Suppressor macrophage treated with lipopolysaccharide for 1 hour (primary cell): ENCODE measurements at regions not wholly inside any gene's neighbourhood (a gene's known extent, or its start where the extent isn't known, plus 50 kb on each side); places are given as distances from the start of the nearest gene placed in this dataset.

Experiments
- DNase-seq, 3 donors: peaks; one replicate each; pipeline ENCODE4 v3.0.0-alpha.2; 2020 to 2022

DNA sequence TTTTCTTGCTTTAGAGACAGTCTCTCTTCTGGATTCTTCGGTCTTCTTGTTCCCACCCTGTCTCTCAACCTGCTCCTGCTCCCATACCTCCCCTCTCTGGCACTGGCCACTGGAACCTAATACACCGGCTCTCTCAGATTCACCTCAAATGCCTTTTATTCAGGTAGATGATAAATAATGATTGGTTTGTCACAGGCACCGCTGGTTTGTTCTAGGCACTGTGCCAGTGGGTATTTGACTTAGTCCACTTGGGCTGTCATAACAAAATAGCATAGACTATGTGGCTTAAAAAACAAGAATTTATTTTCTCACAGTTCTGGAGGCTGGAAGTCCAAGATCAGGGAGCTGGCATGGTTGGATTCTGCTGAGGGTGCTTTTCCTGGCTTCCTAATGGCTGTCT, 278.2 kb upstream of the STT3B start:
- DNase-seq = no peak

DNA sequence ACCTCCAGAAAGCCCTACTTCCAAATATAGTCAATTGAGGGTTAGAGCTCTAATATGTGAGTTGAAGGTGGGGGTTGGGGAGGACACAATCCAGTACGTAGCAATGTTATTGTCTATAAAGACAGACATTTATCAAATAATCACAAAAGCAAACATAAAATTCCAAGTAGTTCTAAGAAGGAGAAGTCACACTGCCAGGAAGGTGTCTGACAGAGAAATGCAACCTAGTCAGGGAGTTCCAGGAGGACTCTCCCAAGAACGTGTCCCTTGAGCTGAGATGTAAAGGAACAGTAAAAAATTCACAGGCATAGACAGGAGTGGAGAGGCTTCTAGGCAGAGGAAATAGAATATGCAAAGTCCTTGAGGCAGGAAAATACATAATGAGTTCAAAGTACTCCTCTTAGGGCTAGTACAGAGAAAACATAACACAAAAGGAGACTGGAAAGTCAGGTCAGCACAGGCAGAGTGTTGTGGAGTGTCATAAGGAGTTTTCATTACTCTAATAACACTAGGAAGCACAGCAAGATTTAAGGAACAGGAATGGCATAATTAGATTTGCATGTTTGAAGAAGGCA, 277.6 kb upstream of the STT3B start:
- DNase-seq = no peak

DNA sequence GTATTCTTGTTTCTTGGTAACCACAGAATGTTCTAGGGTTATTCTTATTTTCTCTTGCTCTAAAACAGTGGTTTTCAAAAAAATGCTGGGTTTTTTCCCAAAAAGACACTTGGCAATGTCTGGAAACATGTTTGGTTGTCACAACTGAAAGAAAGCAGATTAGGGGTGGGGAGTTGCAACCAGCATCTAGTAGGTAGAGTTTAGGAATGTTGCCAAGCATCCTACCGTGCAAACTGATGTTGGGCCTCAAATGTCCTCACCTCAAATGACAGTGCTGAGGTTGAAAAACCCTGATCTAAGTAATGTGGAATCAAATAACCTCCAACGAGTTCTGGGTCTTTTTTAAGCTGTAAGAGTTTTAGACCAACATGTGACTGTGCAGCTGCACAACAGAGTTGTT, 270.5 kb upstream of the STT3B start:
- no peak for DNase-seq

DNA sequence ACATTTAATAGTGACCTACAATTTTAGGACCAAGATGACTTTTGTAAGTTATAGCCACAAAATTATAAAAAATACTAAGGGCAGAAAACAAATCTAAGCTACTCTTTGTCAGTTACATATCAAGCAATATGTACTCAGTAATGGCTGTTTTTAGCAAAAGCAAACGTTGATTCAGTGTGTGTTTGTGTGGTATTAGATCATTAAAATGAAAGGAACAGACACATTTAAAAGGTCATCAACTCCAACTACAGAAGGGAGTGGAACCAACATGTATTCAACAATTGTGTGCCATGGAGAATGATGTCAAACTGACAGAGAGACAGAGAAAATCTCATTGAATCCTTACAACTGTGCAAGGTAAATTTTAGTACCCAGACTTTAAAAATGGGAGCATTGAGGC, 268.8 kb upstream of the STT3B start:
- no peak for DNase-seq

DNA sequence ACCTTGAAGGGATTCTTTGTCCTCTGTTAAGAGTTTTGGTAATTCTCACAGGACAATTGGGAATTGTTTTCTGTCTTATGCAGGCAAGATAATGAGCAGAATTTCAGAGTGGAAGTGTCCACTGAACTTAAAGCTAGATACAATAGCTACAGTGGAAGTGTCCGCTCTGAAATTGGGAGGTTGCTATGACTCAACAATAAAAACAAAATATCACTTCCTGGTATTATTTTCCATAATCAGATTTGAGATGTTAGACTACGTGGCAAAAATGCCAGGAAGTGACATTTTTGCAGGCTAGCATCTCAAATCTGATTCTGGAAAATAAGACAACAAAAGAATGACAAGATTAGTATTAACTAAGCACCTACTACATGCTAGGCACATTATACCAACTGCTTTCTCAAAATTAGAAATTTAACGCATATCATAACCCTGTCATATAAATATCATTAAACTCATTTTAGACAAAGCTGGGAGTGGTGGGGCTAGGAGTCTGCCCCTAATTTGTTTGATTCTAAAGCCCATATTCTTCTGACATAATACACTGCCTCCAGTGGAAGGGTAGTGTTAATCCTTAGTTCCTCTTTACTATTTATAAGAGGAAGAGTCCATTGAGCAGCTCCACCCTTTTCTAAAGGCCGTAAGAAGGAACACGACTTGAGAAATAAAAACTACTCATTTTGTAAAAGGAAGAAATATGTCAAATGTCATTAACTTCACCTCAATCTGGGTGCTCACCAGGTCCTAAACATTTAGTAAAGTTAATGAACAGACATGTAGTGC, 266.9 kb upstream of the STT3B start:
- DNase-seq = peak; percentile 57 to 74 (median 64)

DNA sequence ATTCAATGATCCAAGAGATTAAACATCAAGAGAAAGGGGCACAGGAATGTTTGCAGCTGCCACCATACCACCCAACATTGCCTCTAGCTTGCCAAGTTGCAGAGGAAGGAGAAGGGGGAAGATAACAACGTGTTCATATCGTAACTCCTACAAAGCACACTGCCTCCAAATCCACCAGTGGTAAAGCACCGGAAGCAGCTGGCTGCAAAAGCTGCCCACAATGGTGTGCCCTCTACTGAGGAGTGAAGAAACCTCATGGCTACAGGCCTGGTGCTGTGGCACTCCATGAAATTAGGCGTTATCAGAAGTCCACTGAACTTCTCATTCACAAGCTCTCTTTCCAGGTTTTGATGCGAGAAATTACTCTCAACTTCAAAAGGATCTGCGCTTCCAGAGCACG, 263.9 kb upstream of the STT3B start:
- no peak for DNase-seq

DNA sequence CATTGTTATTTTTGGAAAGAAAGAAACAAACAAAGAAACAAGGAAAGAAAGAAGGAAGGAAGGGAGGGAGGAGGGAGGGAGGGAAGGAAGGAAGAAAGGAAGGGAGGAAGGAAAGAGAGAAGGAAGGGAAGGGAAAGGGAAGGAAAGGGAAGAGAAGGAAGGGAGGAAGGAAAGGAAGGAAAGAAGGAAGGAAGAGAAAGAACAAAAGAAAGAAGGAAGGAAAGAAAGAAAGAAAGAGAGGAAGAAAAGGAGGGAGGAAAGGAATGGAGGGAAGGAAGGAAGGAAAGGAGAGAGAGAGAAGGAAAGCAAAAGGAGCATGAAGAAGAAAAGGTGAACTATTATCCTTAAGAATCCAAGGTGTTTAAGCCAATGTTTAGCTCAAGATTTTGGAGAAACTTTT, 262.7 kb upstream of the STT3B start:
- no peak for DNase-seq

DNA sequence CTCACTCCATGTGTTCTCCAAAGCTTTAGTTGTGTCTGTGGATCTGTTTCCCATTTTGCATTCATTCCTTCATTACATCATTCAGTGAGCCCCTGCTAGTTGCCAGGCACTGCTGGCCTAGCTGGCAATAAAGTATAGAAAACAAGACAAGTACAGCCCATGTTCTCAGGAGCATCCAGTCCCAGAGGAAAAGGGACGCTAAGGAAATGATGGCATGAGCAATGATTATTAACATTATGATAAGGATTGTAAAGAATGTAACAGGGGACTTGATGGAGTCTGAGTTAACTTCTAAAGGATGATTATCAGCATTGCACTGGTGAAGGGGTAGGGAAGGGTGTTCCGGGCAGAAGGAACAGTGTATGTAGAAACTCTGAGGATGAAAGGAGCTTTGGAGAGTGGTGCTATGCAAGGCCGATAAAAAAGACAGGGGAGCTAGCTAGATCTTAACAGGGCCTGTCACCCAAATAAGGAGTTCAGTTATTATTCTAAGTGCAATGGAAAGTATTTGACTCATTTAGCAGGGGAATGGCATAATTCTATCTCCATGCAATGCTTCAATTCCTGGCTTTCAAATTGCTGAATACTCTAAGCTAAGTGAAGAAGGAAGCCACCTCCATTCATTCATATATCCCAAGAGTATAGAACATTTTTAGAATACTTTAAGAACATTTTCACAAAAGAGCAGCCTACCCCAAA, 258.2 kb upstream of the STT3B start:
- DNase-seq = no peak

DNA sequence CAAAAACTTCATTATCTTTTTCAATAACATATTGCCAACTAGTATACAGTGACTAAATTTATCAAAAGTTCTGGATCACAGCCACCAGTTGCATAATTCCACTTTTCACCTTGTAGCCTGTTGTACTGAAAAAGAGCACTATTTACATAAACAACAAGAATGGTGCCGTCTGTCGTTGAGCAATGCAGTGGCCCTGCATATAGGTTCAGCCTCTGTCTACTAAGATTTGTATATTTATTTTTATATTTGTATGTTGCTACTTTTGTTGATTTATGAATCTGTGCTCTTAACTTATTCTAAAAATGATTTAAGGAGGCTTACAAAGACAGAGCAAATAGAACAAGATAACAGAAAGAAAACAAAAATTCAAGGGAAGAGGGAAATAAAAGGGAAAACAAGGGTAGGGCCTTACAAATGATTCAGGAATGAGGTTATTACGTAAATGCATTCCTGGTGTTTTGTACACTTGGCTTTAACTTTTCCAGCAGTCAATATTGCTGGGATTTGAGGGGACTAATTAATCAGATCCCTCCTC, 257.6 kb upstream of the STT3B start:
- no peak for DNase-seq

DNA sequence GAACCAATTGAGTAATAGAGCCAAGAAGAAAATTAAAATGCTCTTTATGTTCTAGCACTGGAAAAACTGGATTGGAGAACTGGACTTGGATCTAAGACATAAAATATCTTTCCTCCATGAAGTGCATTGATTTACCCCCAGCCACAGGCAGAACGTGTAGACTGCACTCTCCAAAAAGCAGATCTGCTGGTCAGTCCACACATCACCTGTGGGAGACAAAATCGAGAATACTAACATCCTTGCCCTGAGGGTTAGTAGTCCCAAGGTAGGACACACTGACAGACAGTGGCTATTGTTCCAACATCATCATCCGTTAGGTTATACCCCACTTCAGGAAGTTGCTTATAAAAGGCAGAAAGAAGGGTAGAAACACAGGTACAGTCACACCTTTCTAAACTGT, 257.1 kb upstream of the STT3B start:
- no peak for DNase-seq

DNA sequence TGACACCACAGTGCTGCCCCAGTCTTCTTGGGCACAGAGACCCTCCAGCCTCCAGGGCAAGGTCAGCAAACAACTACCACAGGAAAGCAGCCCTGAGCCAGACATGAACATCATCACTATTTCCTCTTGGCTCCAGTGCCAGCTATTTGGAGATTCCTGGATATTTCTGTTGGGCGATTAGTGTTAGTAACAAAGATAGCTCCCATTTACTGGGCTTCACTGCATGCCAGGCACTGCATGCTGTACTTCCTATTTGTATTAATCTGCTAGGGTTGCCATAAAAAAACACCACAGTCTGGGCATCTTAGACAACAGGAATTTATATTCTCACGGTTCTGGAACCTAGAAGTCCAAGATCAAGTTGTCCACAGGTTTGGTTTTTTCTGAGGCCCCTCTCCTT, 255.1 kb upstream of the STT3B start:
- no peak for DNase-seq

DNA sequence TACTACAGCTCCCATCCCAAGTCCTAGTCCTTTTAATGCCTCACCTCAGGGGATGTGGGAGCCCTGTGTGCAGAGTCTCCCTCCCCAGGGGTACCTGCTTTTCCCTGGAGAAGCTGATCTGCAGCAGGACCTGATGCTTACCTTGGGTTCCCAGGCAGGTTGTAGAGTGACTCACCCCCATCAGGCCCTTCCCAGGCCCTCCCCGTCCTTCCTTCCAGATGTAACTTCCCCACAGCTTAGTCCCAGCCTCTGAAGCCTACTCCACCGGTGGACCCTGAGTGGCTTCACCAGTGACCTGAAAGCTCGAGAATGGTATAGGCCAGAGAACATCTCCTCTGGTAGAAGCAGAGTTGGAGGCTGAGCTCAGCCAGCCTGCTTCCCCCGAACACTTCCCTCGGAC, 254.2 kb upstream of the STT3B start:
- no peak for DNase-seq

DNA sequence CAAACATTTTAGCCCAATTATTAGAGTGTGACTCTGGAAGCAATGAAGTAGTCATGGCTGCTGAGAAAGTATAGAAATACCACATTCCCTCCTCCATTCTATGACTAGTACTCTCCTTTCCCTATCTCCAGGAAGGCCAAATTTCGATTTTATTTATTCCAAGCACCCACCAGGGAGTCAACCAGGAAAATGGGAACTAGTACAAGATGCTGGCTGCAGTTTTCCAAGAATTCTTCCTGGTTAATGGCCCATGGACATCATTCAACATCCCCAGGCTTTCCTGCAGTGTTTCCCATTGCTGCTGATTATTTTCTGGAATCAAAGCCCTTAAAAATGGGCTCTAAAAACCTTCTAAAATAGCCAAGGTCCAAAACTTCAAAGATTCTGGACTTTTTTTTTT, 247.9 kb upstream of the STT3B start:
- DNase-seq = no peak

DNA sequence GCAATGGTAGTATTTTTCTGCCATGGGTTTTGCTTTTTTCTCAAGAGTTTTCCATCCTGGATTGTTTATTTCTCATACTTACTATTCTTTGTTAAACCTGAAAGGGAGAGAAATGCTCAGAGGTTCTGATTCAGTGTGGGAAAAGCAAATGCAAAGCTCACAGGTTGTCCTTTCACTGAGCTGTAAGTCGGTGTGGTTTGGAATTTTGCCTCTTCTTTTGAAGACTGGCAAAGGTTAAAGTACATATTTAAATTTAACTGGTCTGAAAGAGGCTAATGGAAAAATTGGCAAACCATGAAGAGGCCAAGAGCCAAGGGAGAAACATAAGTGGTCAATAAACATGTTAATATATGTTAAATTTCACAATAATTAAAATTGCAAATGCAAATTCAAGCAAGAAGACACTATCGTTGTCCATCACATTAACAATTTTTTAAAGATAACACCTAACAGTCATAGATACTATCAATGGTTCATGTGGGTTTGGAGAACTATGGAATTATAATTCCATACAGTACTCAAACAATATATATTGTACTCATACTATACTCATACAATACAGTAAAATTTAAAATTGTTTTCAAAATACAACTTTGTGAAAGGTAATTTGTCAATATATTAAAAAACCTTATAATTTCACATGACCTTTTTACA, 246.8 kb upstream of the STT3B start:
- no peak for DNase-seq

DNA sequence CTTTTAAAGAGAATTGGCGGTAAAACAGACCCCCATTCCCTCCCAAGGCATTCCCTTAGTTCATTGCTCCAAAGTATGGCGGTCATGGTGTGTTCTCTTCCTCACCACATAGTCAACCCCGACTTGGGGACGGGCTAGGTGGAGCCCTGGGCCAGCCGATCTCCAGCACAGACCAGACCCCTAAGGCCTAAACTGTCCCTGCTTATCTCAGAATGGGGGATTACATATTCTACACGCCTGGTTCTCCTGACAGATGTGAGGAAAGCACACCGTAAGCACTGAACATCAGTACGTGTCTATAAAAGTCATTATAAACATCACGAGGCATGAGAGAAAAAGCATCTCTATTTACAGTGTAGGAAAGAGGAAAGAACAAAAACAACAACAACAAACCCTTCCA, 244.5 kb upstream of the STT3B start:
- no peak for DNase-seq

DNA sequence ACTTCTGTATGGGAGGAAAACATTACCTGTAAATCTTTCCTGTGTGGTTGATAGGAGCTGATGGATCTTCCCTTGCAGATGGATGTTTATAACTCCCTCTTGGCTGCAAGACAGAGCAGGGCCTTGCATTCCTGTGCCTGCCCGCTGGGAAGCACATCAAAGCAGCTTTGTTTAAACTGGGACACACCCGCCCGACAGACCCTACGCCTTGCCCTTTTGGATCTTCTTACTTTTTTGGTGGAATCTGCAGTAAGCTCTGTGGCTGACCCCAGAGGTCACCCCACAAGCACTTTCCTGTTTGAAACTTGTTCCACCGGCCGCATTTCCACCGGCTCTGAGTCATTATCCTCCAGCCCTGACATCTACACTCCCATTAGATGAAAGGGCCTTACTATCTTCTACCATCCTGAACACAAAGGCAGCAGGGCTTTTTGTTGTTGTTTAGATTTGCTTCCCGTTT, 244.1 kb upstream of the STT3B start:
- no peak for DNase-seq

DNA sequence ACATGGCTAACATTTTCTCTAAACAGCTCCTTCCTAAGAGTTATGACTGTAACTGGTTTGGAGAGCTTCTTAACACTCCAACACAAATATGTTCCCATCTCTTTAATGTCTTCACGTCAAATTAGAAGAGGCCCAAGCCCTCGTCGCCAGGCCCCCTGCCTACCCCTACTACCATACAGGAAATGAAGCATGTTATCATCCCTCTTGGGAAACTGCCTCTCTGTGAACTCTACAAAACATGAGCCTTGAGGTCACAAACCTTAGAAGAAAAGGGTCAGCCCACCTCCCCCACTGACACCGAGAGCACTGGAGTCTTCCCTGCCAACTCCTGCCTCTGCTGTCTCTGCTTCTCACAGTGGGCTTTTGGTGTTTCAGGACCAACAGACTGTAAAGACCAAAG, 243.1 kb upstream of the STT3B start:
- DNase-seq = no peak

DNA sequence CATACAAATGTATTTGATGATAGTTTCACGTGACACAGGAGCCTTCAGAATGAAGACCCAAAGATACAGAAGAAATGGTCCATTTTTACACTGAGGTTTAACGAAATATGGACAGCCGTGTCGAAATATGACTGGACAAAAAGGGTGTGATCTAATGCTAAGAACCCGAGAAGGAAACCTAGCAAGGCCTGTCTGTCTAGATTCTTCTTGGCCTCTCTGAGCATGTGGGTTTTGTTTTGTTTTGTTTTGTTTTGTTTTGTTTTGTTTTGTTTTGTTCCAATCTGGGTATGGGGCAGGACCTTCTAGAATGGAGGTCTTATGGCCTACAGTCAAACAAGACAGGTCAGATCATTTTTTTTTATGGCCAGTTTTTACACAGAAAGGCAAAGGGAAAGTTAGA, 242.7 kb upstream of the STT3B start:
- no peak for DNase-seq

DNA sequence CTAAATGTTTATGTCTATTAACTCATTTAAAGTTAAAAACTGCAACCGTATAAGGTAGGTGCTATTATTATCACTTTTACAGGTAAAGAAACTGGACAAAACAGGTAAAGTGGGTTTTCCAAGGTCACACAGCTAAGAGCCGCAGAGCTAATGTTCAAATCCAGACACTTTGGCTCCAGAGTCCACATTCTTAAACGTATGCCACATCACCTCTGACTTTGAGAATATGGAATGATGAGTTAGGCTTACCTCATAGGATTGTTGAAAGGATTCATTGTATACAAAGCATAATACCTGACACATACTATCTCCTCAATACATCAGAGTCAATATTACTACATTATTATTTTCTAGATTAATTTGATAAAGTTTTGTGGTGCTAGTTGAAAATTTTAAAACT, 240.9 kb upstream of the STT3B start:
- DNase-seq = no peak

DNA sequence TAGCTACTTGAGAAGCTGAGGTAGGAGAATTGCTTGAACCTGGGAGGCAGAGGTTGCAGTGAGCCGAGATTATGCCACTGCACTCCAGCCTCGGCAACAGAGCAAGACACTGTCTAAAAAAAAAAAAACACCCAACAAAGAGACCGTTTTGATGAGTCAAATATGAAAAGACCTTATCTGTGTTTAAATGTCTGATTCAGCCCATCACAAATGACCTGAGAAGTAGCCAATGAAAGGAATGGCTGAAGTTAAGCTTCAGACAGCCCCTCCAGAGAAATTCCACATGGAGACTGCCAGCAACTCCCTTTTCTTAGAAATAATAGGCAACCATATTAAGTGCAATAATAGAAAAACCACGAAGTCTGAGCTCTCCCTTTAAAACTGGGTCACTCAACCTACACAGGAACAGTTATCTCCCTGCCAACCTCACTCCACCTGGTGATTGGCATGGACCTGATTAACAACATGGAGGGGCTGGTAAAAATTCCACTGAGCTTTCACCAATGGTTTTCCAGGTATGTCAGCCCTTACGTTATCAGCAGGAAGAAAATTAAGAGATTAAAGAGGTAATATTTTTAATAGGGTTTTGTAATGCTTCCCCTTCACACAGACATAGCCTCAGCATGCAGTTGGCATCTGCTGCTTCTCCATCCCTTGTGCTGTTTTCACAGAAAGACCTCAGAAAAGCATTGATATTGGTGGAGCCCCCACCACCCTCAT, 238.1 kb upstream of the STT3B start:
- no peak for DNase-seq

DNA sequence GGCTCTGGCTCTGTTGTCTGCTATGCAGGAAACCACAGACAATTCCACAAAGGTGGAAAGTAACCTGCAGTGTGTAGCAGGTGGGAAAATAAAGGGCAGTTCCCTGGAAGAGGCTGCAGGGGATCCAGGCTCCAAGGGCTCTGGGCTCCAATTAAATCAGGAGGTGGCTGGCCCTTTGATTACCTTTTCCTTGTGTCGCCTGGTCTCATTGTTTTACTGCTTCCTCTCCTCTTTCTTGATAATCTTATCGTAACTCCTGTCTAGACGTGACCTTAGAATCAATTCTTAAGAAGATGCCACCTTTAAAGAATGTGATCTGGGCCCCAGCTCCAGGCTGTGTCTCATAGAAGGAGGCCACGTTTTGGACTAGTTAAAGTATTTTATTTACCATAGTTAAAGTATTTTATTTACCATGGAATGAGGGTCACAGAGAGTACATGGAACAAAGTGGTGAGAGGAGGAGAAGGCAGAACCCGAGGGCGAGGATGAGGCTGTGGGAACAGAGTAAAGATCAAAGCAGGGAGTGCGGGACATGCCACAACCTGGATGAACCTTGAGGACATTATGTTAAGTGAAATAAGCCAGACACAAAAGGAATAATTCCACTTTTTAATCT, 237.5 kb upstream of the STT3B start:
- DNase-seq = no peak

DNA sequence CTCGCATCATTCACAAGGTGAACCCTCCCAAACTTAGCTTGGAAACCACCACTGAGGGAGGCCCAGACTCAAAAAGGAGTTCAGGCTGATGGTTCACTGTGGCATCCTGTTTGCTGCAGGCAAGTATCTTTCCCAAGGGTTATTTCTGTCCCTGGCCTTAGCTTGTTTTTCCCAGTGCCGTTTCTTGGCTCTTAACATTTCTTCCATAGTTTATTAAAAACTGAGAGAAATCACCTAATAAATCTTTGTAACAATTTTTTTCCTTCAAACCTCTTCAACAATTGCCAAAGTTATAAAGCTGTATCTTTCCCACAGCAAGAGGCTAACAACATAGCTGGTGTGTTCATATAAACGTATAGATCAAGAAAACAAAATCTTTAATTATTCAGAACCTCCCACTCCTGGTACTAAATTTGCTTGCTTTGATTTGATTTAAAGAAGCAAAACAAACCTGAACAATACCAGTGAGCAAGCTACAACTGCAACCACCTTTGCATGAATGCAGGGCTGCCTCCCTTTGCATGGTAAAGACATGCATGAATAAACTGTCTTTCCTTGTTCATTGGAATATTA, 234.9 kb upstream of the STT3B start:
- no peak for DNase-seq
